ENCODE measurements at regions not wholly inside any gene's neighbourhood (a gene's known extent, or its start where the extent isn't known, plus 50 kb on each side); places are given as distances from the start of the nearest gene placed in this dataset.

DNA sequence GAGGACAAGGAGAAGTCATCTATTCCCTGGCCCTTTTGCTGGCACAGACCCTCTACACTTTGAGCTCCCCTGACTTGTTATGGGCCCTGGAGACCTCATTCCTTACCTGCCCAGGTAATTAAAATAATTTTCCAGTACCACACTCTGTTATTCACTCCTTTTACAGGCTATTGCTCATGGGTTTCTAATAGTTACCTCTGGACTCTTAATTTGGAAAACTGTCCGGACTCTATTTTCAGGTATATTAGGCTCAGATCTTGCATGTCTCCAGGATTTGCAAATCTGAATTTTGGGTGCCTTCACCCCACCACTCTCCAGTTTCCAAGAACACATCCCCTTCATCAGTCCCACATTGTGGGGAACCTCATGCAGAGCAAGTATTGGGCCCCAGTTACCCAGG is 186.8 kb upstream of the SESN3 start:
- H3K4me3 ChIP-seq (ENCODE audit: extremely low read depth in 1 of 4, insufficient read depth in 2 of 4, low read depth in 3 of 4, low read length in 4 of 4): no peak overlapping the region

More for the DNA sequence above, 186.8 kb upstream of the SESN3 start:
- H3K23me2 ChIP-seq (ENCODE audit: low read depth, low read length): peaks cover 2% of the 10 kb centered on the region; the same call in 1 of the 2 replicates
- FAIRE-seq (no peak), DNase-seq (ENCODE audit: low read depth in 1 of 2, low spot score in 2 of 2) (no peak)
- H2BK12ac ChIP-seq (ENCODE audit: low read depth, low read length): no peak overlapping the region
- no peak overlapping the region for H2AK5ac ChIP-seq (ENCODE audit: low read depth, low read length)
- no peak overlapping the region for H3K18ac ChIP-seq (ENCODE audit: extremely low read depth, low read length)
- no peaks in the 10 kb centered on the region for H3K79me2 ChIP-seq (ENCODE audit: control insufficient read depth in 1 of 2, insufficient read depth in 2 of 2, low read length in 2 of 2)
- no peak overlapping the region for H2BK20ac ChIP-seq (ENCODE audit: low read length)
- H4K5ac ChIP-seq (ENCODE audit: insufficient read length, low read depth, low read length): no peak overlapping the region
- ChIA-PET CTCF (ENCODE audit: partially characterized antibody) (no interaction called here), POLR2A (ENCODE audit: partially characterized antibody) (no interaction called here)
- no peak overlapping the region for H3K23ac ChIP-seq (ENCODE audit: insufficient read length)
- no peak overlapping the region for H3K56ac ChIP-seq (replicated peaks; ENCODE audit: insufficient read length, low read depth, low read length)
- H3K4me1 ChIP-seq (replicated peaks in 1 of 4; ENCODE audit: control insufficient read depth in 3 of 4, insufficient read depth in 4 of 4, low read length in 3 of 4): no peaks in the 10 kb centered on the region
- no peak overlapping the region for H3K14ac ChIP-seq (ENCODE audit: insufficient read length)
- H4K91ac ChIP-seq (replicated peaks; ENCODE audit: insufficient read length, low read length): no peak overlapping the region
- no peak overlapping the region for H3K4ac ChIP-seq (replicated peaks; ENCODE audit: insufficient read length, low read depth, low read length)
- H3K27ac ChIP-seq (ENCODE audit: low read depth, low read length): no peak overlapping the region
- H3K36me3 ChIP-seq (ENCODE audit: control insufficient read depth in 2 of 4, insufficient read depth in 4 of 4, low read length in 3 of 4): no peaks in the 10 kb centered on the region
- H4K8ac ChIP-seq (ENCODE audit: extremely low read depth, insufficient read depth, low read length): no peak overlapping the region
- H3K4me2 ChIP-seq (ENCODE audit: insufficient read depth in 1 of 2, low read depth in 2 of 2, low read length in 2 of 2): no peak overlapping the region
- no peaks in the 10 kb centered on the region for H3K9me3 ChIP-seq (ENCODE audit: insufficient read depth in 2 of 2, low read depth in 1 of 2, low read length in 1 of 2)
- H4K20me1 ChIP-seq (replicated peaks in 1 of 2; ENCODE audit: control insufficient read depth in 1 of 2, insufficient read depth in 2 of 2, low read length in 2 of 2): no peaks in the 10 kb centered on the region
- H2BK120ac ChIP-seq (replicated peaks; ENCODE audit: low read depth, low read length): no peak overlapping the region
- H2BK15ac ChIP-seq (ENCODE audit: low read length): no peak overlapping the region
- H3K27me3 ChIP-seq (replicated peaks in 1 of 4; ENCODE audit: control insufficient read depth in 3 of 4, extremely low read depth in 1 of 4, insufficient read depth in 3 of 4, low read length in 3 of 4): no peaks in the 10 kb centered on the region
- no peak overlapping the region for H2BK5ac ChIP-seq (ENCODE audit: low read depth, low read length)
- no peak for TF ChIP-seq SIX5 (IDR thresholded peaks at IDR 0.05; ENCODE audit: low read depth, low read length)
- no peak for TF ChIP-seq RXRA (IDR thresholded peaks at IDR 0.05; ENCODE audit: insufficient read depth, low read depth, low read length)
- no peak for TF ChIP-seq KDM4A (IDR thresholded peaks at IDR 0.05; ENCODE audit: low read depth, low read length, severe bottlenecking)
- TF ChIP-seq YY1 (IDR thresholded peaks at IDR 0.05; ENCODE audit: low read depth, low read length): no peak
- TF ChIP-seq TEAD4 (IDR thresholded peaks at IDR 0.05; ENCODE audit: low read depth, low read length): no peak
- no peak for TF ChIP-seq RBBP5 (IDR thresholded peaks at IDR 0.05; ENCODE audit: borderline replicate concordance, low read depth, low read length)
- TF ChIP-seq NRF1 (IDR thresholded peaks at IDR 0.05; ENCODE audit: low read depth, low read length): no peak
- no peak for TF ChIP-seq SAP30 (IDR thresholded peaks at IDR 0.05; ENCODE audit: insufficient read depth, insufficient replicate concordance, low read length)
- TF ChIP-seq, protein P1, sequence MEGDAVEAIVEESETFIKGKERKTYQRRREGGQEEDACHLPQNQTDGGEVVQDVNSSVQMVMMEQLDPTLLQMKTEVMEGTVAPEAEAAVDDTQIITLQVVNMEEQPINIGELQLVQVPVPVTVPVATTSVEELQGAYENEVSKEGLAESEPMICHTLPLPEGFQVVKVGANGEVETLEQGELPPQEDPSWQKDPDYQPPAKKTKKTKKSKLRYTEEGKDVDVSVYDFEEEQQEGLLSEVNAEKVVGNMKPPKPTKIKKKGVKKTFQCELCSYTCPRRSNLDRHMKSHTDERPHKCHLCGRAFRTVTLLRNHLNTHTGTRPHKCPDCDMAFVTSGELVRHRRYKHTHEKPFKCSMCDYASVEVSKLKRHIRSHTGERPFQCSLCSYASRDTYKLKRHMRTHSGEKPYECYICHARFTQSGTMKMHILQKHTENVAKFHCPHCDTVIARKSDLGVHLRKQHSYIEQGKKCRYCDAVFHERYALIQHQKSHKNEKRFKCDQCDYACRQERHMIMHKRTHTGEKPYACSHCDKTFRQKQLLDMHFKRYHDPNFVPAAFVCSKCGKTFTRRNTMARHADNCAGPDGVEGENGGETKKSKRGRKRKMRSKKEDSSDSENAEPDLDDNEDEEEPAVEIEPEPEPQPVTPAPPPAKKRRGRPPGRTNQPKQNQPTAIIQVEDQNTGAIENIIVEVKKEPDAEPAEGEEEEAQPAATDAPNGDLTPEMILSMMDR (IDR thresholded peaks at IDR 0.05; ENCODE audit: control extremely low read depth in 1 of 3, insufficient read depth in 1 of 3, low read depth in 1 of 3, low read length in 3 of 3): no peak
- TF ChIP-seq CTBP2 (IDR thresholded peaks at IDR 0.05; ENCODE audit: borderline replicate concordance, insufficient read depth, insufficient read length, low read length): no peak
- TF ChIP-seq EGR1 (IDR thresholded peaks at IDR 0.05; ENCODE audit: borderline replicate concordance, low read depth, low read length): no peak
- H3K79me1 ChIP-seq (ENCODE audit: low read depth, low read length): no peaks in the 10 kb centered on the region
- H2AFZ ChIP-seq (ENCODE audit: low read length): no peak overlapping the region
- WGBS, 2 experiments (ENCODE audit: extremely low coverage in 1 of 2, insufficient coverage in 1 of 2, insufficient read length in 1 of 2, insufficient replicate concordance in 2 of 2, low coverage in 1 of 2, low lambda C conversion rate in 2 of 2, missing lambda C conversion rate in 1 of 2): 89% methylated on average over 1 of the region's 1 CpG; no CpG with 5 or more reads in 1 of the 2 experiments
- H3K9ac ChIP-seq (replicated peaks in 1 of 4; ENCODE audit: extremely low read depth in 1 of 4, low read depth in 3 of 4, low read length in 3 of 4): no peak overlapping the region
